Left cardiac atrium (tissue), 4 donors: ENCODE measurements at regions not wholly inside any gene's neighbourhood (a gene's known extent, or its start where the extent isn't known, plus 50 kb on each side); places are given as distances from the start of the nearest gene placed in this dataset.
"Not testable (repeated sequence)": the region's sequence is repeated elsewhere in the genome, so short reads cannot be mapped to it uniquely, and the experiment has no call there.

Experiments
- ATAC-seq, 2 donors: fragments of 200-7000 bp; cut with Tn5 transposase; one replicate each; pipeline ENCODE4 v1.9.1; 2020; ENCODE audit warnings: mild to moderate bottlenecking in 2 of 2, moderate library complexity in 2 of 2
- DNase-seq: peaks from one replicate; pipeline ENCODE4 v3.0.0-alpha.2; 2020
- intact Hi-C, 2 donors: fragments of 100-400 bp; cut with DNase I; formaldehyde crosslinking; loops; one replicate each; pipeline versions ENCODE4 v1.14.1 to v1.15.1; 2022 to 2023
- donor health status: DM: no; HTN: yes; CAD: no.
- donor health status: DM: no; HTN: yes; CAD: no; lungs with severe emphysema.
- donor health status: DM: yes; HTN: yes; CAD: no.
- donor health status: Dilated cardiomyopathy.

- intact Hi-C loops, ATAC-seq, DNase-seq: not testable (repeated sequence)
Measured at GRCh38 chr9:65384066-65384465, 99.1 kb upstream of the FOXD4L5 start.

GRCh38 chr9:65383646-65384045, 98.6 kb upstream of the FOXD4L5 start:
- DNase-seq, ATAC-seq, intact Hi-C loops: not testable (repeated sequence)

- intact Hi-C loops, DNase-seq, ATAC-seq: not testable (repeated sequence)
Measured at GRCh38 chr9:65382701-65383318, 97.8 kb upstream of the FOXD4L5 start.
